NCI-H2029 treated with DMSO at 0.1 percent for 48 hours (cell line): ENCODE measurements at regions not wholly inside any gene's neighbourhood (a gene's known extent, or its start where the extent isn't known, plus 50 kb on each side); places are given as distances from the start of the nearest gene placed in this dataset.

Experiments
- DNase-seq: peaks from one replicate; lab custom pipeline; 2025; lab: John Stamatoyannopoulos, UW

DNA sequence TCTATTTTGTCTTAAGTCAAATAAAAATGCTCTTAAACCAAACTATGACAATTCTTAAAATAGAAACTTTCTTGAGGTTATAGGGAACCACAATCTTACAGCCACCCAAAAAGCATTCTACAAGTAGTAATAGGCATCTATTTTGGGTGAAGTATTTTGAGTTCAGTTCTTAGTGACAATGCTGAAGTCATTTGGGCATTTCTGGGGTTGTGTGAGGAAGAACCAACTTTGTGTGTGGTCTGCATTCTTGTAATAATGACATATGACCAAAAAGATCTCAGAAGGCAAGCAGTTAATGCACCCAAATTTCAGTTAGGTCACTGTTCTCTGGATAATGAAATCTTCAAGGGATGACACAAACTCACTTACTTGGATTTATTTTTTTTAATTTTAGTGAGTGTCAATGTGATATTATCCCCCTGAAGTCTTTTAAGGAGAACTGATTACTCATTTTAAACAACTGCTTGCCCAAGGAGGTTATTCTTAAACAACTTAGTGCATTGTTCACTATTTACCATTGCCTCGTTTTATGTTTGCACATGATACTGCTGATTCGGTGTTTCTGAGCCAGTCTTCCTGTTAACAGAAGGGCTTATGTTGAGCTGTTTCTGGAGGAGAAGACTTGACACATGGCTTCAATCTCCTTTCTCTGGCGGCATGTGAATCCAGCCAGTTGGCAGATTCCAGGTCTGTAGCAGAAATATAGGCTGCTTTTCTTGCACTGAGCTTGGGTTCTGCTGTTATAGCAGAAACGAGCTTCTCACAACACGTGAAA, 618.9 kb downstream of the BCKDHB start:
- no peak for DNase-seq

GRCh38 chr6:80720824-80721223, 614.4 kb downstream of the BCKDHB start:
- no peak for DNase-seq

GRCh38 chr6:80714513-80714912, 608.0 kb downstream of the BCKDHB start:
- no peak for DNase-seq

- DNase-seq = no peak
Measured at GRCh38 chr6:80698459-80698858, 592.0 kb downstream of the BCKDHB start.

GRCh38 chr6:80696268-80696667, 589.8 kb downstream of the BCKDHB start:
- no peak for DNase-seq

DNA sequence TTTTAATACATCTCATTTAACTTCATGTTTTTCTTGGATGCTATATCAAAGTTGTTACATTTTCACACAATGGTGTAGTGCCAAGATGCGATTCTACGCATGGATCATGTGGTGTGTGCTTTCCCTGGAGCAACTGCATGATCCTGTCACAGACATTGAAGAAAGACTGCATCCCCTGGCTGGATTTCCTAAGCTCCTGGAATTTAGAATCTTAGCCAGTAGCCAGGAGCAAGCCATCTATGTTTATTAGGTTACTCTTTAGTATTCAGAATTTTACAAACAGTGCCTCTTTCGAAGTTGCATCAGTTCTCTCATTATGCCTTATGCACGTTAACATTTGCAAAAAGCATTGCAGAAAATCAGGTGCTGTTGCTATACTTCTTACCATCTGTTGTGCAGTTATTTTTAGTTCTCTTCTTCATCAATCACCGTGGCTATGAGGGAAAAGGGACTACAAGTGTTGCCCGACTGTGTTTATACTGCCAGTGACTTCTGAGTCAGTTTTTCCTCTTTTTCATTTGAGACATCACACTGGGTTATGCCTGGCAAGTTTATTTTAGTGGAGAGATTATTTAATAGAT, 584.2 kb downstream of the BCKDHB start:
- DNase-seq = no peak

- DNase-seq = no peak
Measured at GRCh38 chr6:80689716-80690395, 583.4 kb downstream of the BCKDHB start.

GRCh38 chr6:80679992-80680391, 573.5 kb downstream of the BCKDHB start:
- DNase-seq = no peak

DNA sequence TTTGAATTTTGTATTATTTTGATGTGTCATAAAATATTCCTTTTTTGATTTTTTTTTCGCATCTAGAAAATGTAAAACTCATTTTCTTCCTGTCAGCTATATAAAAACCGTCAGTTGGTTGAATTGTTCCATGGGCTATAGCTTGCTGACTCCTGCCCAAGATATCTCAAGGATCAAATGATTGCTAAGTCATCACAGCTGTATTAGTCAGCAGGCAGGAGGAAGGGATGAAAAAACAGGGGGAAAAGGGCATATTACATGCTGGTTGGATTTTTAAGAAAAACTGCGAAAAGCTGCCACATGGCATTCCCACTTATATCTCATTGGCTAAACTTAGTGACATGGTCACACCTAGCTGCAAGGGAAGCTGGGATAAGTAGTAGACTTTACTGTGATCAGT, 569.9 kb downstream of the BCKDHB start:
- DNase-seq = no peak

- DNase-seq = no peak
Measured at GRCh38 chr6:80674669-80675068, 568.2 kb downstream of the BCKDHB start.

DNA sequence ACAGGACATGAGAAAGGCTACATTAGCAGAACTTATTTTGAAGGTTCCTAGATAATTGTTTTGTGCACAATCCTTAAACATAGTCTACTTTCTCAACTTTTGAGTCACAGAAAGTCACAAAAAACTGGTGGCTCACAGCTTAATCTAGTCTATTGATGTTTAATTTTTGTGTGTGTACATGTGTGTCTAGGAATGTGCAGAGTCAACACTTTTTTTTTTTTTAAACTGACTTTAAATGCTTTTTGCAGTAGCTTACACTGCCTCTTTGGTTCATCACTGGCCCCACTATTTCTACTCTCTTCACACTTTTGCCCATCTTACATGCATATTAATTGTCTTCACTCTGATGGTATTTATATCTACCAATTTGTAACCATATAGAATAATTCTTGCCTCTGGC, 566.9 kb downstream of the BCKDHB start:
- DNase-seq = no peak

DNA sequence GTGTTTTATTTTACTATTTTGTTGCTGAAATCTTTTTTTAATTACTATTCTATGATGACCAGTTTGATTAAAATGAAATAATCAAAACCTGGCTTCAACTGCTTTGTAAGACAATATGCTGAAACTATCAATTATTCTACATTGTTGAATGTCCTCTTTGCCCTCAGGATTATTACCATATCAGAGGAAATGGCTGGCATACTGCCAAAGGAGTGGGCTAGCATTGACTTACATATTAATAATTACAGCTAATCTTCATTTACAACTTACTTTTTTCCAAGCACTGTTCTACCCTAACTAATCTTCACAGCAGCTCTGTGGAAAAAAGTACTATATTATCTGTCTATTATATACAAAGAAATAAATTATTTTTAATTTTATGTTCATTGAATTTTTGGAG, 560.5 kb downstream of the BCKDHB start:
- no peak for DNase-seq

- DNase-seq = no peak
Measured at GRCh38 chr6:80658926-80659325, 552.5 kb downstream of the BCKDHB start.

- no peak for DNase-seq
Measured at GRCh38 chr6:80647156-80647555, 540.7 kb downstream of the BCKDHB start.

GRCh38 chr6:80643881-80644280, 537.4 kb downstream of the BCKDHB start:
- DNase-seq = no peak

GRCh38 chr6:80642452-80642851, 536.0 kb downstream of the BCKDHB start:
- no peak for DNase-seq

- no peak for DNase-seq
Measured at GRCh38 chr6:80641591-80641990, 535.1 kb downstream of the BCKDHB start.

DNA sequence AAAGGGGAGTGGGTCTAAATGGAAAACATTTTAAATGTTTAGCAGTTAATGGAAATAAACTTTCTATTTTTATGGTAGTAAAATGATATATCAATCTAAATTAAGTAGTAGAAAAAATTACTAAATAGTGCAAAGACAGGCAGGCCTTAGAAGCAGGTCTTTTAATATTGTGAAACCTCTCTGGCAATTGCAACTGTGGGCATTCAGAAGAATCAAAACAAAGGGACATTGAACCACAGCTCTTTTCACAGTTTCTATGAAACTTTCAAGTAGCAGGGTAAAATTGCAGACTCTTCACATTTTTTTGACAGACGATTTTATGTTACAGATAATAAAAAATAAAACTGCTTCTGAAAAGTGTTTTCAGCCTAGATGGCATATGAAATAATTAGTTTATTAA, 533.7 kb downstream of the BCKDHB start:
- DNase-seq = no peak

DNA sequence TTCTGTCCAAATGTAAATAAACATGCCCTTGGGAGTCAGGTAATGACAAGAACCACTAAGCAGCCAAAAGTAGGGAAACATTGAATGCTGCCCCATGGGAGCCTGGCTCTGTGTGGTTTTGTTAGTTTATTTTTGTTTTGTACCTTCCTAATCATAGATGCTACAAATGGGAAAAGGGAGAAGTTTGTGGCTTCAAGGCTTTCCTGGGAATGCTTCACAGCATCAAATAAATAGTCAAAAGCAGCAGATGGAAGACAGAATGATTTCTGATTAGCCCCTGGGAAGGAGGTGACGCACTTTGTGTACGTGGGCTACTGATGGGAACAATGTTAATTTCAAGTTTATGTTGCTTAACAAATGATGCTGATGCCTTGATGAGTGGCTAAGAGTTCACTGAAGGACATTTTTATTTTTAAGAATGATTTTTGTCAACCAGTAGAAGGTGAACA, 532.7 kb downstream of the BCKDHB start:
- no peak for DNase-seq

DNA sequence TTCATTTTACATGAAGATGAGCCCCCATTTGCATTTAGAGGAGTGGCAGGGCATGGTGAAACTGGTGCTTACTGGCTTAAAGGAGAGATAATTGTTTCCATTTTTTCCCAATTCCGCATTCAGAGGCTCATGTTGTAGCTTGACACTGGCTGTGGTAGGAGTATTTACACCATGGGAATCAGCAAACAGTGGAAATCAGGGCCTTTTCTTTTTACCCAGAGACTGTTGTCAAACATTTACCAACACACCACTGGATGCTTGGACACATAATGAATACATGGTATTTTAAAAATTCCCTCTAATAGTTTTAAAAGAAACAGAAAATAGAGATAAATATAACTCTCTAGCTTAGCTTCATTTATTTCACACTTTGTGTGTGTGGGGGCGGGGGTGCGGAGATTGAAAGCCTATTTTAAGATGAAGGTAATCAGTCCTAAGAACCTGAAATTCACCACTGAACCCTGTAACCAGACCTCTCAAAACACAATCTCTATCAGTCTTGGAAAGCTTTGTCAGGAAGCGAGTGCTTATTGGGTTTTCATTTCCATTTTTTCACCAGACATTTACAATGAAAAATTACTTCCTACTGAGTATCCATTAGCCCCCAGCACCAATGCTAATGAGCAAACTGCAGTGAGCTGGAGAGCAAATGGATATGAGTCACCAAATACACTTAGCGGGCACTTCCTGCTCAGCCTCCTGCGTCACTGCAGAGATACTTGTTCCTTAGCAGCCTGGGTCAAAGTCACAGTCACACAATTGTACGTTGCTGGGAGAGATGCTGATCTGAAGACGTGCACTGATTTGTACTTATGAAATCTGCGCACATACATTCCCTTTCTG, 532.0 kb downstream of the BCKDHB start:
- DNase-seq = peak; percentile 99

- DNase-seq = no peak
Measured at GRCh38 chr6:80637312-80637711, 530.8 kb downstream of the BCKDHB start.

GRCh38 chr6:80636689-80637088, 530.2 kb downstream of the BCKDHB start:
- DNase-seq = no peak
